NCI-H2196 treated with DMSO at 0.1 percent for 48 hours (cell line): ENCODE measurements at regions not wholly inside any gene's neighbourhood (a gene's known extent, or its start where the extent isn't known, plus 50 kb on each side); places are given as distances from the start of the nearest gene placed in this dataset.

ENCODE experiments used
- DNase-seq: peaks from one replicate; lab custom pipeline; 2025; ENCODE audit not compliant: unreplicated experiment; lab: John Stamatoyannopoulos, UW

DNA sequence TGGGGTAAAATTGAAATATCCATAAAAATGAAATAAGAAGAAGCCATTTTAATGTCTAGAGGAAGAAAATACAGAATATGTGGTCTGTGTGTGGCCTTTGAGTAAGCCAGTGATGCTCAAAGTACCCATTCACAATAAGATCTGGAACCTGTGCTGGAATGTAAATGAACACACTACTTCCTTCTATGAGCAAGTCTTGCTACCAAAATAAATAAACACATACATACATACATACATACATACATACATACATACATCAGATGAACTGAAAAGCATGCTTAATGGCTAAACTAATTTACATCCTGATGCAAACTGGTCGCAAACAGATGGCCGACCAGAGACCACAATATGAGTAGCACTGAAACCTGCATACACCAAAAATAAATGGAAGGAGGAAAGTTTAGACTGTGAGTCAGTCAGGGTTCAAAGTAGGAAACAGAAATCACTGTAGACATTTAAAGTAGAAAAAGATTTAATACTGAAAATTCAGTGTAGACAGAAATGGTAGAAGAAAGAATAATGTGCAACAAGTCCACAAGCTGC is 317.6 kb downstream of the CAAP1 start:
- DNase-seq: no peak

GRCh38 chr9:26574256-26574655 is 318.3 kb downstream of the CAAP1 start:
- DNase-seq: no peak

- no peak for DNase-seq
Observed at GRCh38 chr9:26567976-26568375, 324.6 kb downstream of the CAAP1 start.

DNA sequence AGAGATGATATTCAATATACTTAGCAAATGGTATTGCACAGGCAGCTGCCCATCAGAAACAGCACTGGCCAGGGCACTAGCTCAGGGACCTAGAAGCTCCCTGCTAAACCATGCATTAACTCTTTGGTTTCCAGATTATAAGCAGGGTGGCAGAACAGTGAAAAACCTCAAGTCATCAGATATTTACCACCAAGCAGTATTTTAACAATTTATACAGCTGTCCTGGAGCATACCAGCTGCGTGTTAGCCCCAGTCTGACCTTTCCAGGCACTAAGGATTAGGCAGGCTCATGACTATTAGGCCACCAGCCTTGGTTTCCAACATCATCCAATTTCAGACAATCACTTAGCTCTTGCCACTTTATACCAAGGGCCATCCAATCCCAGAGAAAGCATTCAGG is 326.5 kb downstream of the CAAP1 start:
- DNase-seq: no peak

DNA sequence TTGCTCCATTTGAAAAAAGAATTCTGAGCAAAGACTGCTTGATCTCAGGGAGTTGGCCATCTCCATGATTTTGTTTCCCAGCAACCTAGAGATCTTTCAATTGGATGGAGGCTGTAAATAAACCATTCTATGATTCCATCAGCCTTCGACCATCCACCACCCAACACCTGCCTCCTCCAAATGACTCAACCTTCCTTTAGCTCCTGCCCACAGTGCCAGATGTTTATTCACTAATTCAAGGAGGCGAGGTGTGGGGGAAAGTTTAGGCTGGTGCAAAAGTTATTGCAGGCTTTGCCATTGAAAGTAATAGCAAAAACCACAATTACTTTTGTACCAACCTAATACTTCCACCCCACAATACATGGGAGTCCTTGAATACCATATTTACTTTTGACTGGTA is 327.5 kb downstream of the CAAP1 start:
- DNase-seq: no peak

DNA sequence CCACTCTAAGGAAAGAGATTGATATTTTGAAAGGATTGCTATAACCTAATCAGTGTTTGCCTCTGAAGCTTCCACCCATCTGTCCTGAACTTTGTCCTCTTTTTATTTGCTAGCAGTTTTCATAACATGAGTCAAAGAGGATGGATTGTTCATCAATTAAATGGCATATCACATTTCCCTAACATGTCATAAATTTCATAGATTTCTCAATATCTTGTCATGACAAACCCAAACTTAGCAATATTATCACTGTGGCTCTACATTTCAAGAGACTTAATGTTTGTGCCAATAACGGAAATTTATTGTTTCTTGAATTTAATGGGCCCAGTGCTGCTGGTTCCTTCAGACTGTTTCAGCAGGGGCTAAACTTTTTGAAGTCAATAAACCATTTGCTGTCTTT is 330.3 kb downstream of the CAAP1 start:
- no peak for DNase-seq

DNA sequence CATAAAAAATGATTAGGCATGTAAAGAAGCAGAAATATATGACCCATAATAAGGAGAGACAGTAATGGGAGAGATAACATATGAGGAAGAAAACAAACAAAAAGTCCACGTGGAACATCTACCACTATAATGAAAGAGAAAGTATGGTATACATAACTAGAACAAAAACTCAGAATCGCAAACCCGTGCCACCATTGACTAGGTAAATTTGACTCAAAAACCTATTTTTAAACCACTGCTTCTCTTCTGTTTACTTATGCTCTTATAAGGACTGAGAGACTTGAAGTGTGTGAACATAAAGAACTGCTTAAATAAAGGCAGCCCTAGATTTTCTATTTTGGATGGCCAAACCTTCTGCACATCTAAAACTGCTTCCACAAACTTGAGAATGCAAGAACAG is 330.7 kb downstream of the CAAP1 start:
- DNase-seq: no peak

- DNase-seq: no peak
Observed at GRCh38 chr9:26559506-26559905, 333.1 kb downstream of the CAAP1 start.

GRCh38 chr9:26551971-26552370 is 340.6 kb downstream of the CAAP1 start:
- DNase-seq: no peak

DNA sequence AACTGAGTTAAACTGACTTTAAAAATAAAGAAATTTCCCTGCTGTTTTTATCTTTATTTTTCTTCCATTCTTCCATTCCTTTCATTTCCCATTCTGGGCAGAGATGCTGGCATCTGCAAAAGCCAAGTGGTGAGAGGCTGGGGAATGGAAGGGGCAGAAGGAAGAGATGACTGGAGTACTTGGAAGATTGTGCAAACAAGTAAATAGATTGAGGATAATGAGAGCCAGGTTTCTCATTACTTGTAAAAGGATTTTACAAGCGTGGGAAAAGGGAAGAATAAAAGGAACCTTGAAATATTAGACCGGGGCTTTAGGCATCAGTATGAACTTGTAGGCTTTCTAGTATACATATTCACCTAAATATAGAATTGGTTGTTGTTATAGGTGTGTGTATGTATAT is 341.2 kb downstream of the CAAP1 start:
- no peak for DNase-seq

GRCh38 chr9:26548781-26549290 is 343.8 kb downstream of the CAAP1 start:
- DNase-seq: no peak

- DNase-seq: no peak
Observed at GRCh38 chr9:26539867-26540493, 352.6 kb downstream of the CAAP1 start.

DNA sequence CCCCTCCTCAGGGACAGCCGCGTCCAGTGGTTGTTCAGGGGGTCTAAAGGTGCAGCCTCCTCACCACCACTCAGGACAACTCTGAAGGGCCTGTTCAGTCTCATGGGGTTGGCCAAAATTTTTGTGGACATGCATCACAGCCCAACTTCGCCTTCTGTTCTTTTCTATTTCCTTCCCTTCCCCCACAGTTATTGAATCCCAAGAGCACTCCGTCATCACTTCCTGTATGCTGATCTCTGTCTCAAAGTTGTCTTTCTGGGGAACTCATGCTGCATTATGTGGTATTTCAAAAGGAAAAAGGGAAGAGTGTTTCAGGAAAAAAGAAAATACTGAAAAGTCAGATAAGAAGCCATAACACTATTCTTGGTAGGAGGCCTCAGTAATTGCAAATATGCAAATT is 355.4 kb downstream of the CAAP1 start:
- no peak for DNase-seq

GRCh38 chr9:26535151-26535550 is 357.5 kb downstream of the CAAP1 start:
- DNase-seq: no peak

DNA sequence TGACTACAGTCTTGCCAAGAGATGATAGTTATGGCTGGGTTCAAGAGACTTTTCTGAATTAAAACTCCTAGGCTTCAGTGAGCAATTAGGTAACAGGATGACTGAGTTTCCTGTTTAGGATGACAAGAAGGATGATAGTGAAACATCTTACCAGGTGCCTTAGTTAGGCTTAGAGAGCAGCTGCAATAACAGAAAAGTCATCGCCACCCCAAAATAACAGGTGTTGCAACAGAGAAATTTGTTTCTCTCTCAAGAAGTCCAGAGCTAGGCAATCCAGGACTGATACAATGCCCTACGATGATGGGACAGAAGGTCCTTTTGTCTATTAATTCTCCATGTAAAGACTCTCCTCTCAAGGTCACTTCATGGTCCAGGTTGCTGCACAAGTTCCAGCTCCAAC is 361.8 kb downstream of the CAAP1 start:
- no peak for DNase-seq

GRCh38 chr9:26527931-26528330 is 364.7 kb downstream of the CAAP1 start:
- no peak for DNase-seq

DNA sequence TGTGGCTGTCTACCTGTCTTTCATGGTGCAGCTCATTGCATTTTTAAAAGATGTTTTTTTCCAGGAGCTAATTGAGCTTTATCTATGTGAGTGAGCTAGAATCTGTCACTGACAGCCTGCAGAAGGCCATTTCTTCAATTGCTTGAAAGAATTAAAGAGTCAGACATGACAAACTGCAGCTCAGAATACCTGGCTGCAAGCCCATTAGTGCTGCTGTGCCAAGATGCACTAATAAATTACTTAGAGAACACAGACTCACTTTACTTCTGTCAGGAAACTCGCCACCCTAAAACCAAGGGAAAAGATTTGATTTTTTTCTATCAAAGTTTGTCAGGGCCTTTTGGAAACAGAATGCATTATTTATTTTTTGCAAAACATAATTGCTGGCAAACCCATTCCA is 368.3 kb downstream of the CAAP1 start:
- no peak for DNase-seq

- DNase-seq: no peak
Observed at GRCh38 chr9:26523577-26523976, 369.0 kb downstream of the CAAP1 start.

GRCh38 chr9:26520141-26520540 is 372.5 kb downstream of the CAAP1 start:
- DNase-seq: no peak

- no peak for DNase-seq
Observed at GRCh38 chr9:26516773-26517343, 375.7 kb downstream of the CAAP1 start.

DNA sequence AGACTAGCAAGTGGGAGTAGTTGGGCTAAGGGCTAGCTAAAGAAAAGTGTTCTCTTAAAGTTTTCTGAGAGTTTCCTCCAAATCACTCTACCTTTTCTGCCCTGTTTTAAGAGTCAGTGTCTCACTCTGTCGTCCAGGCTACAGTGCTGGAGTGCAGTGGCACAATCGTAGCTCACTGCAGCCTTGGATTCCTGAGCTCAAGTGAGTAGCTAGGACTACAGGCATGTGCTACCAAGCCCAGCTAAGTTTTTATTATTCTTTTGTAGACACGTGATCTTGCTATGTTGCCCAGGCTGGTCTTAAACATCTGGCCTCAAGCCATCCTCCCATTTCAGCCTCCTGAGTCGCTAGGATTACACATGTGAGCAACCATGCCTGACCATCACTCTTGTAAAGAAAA is 378.9 kb downstream of the CAAP1 start:
- DNase-seq: no peak

DNA sequence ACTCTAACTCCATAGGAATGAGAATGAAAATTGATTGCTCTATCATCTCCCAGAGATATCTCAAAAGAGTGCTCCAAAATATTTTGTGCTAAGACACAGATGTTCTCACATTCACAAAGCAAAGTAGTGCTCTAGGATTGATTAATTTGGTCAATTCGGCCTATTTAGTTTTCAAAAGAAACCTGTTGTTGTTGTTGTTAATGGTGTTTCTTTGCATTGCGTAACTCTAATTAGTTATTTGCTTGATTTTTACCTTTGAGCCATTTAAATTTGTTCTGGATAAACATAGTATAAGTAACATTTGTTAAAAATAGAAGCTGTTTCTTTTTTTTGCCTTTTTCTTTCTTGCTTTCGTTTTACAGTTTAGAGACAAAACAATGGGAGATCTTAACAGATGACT is 382.5 kb downstream of the CAAP1 start:
- no peak for DNase-seq

GRCh38 chr9:26508897-26509296 is 383.7 kb downstream of the CAAP1 start:
- no peak for DNase-seq
